HFFc6 (cell line): ENCODE measurements at regions not wholly inside any gene's neighbourhood (a gene's known extent, or its start where the extent isn't known, plus 50 kb on each side); places are given as distances from the start of the nearest gene placed in this dataset.
"Not testable (repeated sequence)": the region's sequence is repeated elsewhere in the genome, so short reads cannot be mapped to it uniquely, and the experiment has no call there.

Source experiments
- DNase-seq: peaks from one replicate; pipeline ENCODE4 v3.0.0-alpha.2; 2018
- H3K27ac Mint-ChIP-seq: 2 replicates; pipeline ENCODE4 v1.8.0; 2020; ENCODE audit warnings: mild to moderate bottlenecking, mixed read lengths
- H3K27me3 Mint-ChIP-seq: 2 replicates; pipeline ENCODE4 v1.8.0; 2021; ENCODE audit warnings: mild to moderate bottlenecking, moderate library complexity, mixed read lengths; ENCODE audit not compliant: insufficient read depth
- H3K36me3 Mint-ChIP-seq: 2 replicates; pipeline ENCODE4 v1.8.0; 2021; ENCODE audit warnings: low read depth, mixed read lengths
- H3K4me1 Mint-ChIP-seq: 2 replicates; pipeline ENCODE4 v1.8.0; 2020; ENCODE audit warnings: low read depth, mixed read lengths
- H3K4me3 Mint-ChIP-seq: 2 replicates; pipeline ENCODE4 v1.8.0; 2020; ENCODE audit warnings: mild to moderate bottlenecking, moderate library complexity, mixed read lengths
- H3K9me3 Mint-ChIP-seq: 2 replicates; pipeline ENCODE4 v1.8.0; 2020; ENCODE audit warnings: mild to moderate bottlenecking, mixed read lengths
- TF ChIP-seq, protein P1 (sequence below): fragments of 200-600 bp; sonication (generic); IDR thresholded peaks from 2 replicates; pipeline ENCODE4 v1.5.0; 2021; ENCODE audit warnings: antibody characterized with exemption, mild to moderate bottlenecking

DNA sequence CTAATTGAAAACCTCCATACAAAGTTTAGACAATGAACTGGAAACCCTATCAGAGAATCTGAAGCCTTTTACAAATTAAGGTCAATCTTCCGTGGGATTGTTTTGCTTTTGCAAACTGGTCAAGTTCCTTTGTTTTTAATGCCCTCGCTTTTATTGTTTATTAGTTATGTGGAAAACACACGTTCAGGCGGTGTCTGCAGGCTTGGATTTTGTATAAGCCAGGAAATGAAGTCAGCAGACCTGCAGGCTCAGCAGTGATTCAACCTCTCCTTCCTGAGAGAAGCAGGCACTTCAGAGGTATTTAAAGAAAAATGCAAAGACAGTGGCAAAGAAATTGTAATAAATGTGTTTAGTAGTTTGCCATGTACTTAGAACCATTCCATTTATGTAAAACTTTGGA lies 103.4 kb upstream of the PDE10A start:
- Mint-ChIP-seq H3K4me3 (no peak overlapping the region), H3K4me1 (no peaks in the 10 kb centered on the region), H3K9me3 (peaks cover 66% of the 10 kb centered on the region), H3K36me3 (no peaks in the 10 kb centered on the region), H3K27me3 (no peaks in the 10 kb centered on the region; the same call in 1 of the 2 replicates), H3K27ac (no peak overlapping the region)
- no peak for DNase-seq
- TF ChIP-seq, protein P1, sequence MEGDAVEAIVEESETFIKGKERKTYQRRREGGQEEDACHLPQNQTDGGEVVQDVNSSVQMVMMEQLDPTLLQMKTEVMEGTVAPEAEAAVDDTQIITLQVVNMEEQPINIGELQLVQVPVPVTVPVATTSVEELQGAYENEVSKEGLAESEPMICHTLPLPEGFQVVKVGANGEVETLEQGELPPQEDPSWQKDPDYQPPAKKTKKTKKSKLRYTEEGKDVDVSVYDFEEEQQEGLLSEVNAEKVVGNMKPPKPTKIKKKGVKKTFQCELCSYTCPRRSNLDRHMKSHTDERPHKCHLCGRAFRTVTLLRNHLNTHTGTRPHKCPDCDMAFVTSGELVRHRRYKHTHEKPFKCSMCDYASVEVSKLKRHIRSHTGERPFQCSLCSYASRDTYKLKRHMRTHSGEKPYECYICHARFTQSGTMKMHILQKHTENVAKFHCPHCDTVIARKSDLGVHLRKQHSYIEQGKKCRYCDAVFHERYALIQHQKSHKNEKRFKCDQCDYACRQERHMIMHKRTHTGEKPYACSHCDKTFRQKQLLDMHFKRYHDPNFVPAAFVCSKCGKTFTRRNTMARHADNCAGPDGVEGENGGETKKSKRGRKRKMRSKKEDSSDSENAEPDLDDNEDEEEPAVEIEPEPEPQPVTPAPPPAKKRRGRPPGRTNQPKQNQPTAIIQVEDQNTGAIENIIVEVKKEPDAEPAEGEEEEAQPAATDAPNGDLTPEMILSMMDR: no peak

DNA sequence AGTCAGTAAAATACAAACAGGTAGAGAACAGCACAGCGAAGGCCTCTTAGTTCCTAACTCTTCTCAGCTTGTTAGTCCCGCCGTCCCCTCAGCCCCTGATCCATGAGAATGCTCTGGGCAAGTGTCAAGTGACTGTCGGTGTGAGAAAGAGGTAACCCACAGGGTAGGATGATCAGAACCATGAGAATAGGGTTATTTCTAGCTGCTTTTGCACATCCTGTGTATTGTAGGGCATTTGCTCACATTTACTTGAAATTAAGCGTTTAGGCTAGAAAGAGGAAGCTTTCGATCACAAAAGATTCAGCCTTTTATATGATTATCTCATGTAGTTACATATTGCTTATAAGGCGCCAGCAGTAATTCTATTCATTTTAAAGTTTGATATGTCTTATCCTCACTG lies 103.0 kb upstream of the PDE10A start:
- no peaks in the 10 kb centered on the region for H3K4me1 Mint-ChIP-seq
- no peak overlapping the region for H3K4me3 Mint-ChIP-seq
- TF ChIP-seq, protein P1: no peak
- no peak overlapping the region for H3K27ac Mint-ChIP-seq
- peaks cover 66% of the 10 kb centered on the region for H3K9me3 Mint-ChIP-seq
- no peaks in the 10 kb centered on the region; the same call in 1 of the 2 replicates for H3K27me3 Mint-ChIP-seq
- H3K36me3 Mint-ChIP-seq: no peaks in the 10 kb centered on the region
- no peak for DNase-seq

DNA sequence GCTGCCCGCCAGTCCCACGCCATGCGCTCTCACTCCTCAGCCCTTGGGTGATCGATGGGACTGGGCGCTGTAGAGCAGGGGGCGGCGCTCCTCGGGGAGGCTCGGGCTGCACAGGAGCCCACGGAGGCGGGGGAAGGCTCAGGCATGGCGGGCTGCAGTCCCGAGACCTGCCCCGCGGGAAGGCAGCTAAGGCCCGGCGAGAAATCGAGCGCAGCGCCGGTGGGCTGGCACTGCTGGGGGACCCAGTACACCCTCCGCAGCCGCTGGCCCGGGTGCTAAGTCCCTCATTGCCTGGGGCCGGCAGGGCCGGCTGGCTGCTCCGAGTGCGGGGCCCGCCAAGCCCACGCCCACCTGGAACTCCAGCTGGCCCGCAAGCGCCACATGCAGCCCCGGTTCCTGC lies 102.2 kb upstream of the PDE10A start:
- H3K27ac Mint-ChIP-seq, H3K4me1 Mint-ChIP-seq, H3K27me3 Mint-ChIP-seq, H3K4me3 Mint-ChIP-seq, DNase-seq, H3K36me3 Mint-ChIP-seq: not testable (repeated sequence)
- H3K9me3 Mint-ChIP-seq: peaks cover 62% of the 10 kb centered on the region

GRCh38 chr6:165762876-165763275 lies 99.8 kb upstream of the PDE10A start:
- Mint-ChIP-seq H3K4me3 (no peak overlapping the region), H3K36me3 (no peaks in the 10 kb centered on the region), H3K27me3 (no peaks in the 10 kb centered on the region; the same call in 1 of the 2 replicates), H3K27ac (no peak overlapping the region), H3K9me3 (peaks cover 52% of the 10 kb centered on the region), H3K4me1 (no peaks in the 10 kb centered on the region)
- DNase-seq: no peak
- TF ChIP-seq, protein P1: no peak

DNA sequence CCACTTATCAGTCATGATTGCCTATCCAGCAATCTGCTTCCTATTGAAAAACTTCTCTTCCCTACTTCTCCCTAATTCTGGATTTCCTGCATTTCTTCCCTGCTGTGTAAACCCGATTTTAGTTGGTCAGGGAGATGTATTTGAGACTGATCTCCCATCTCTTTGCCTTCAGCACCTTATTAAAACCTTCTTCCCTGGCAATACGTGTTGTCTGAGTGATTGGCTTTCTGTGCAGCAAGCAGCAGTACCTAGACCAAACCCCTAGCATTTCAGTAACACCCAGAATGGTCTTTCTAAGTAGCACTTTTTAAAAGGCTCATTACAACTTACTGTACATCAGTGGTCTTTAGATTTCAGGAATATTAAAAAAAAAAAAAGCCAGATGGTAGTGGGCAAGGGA lies 99.1 kb upstream of the PDE10A start:
- DNase-seq: no peak
- Mint-ChIP-seq H3K27ac (no peak overlapping the region), H3K9me3 (peaks cover 47% of the 10 kb centered on the region), H3K36me3 (no peaks in the 10 kb centered on the region), H3K27me3 (no peaks in the 10 kb centered on the region; the same call in 1 of the 2 replicates), H3K4me3 (no peak overlapping the region), H3K4me1 (no peaks in the 10 kb centered on the region)
- TF ChIP-seq, protein P1: no peak

GRCh38 chr6:165760803-165761185 lies 97.8 kb upstream of the PDE10A start:
- no peak overlapping the region for H3K4me3 Mint-ChIP-seq
- DNase-seq: no peak
- no peak overlapping the region for H3K27ac Mint-ChIP-seq
- H3K27me3 Mint-ChIP-seq: no peaks in the 10 kb centered on the region; the same call in 1 of the 2 replicates
- no peaks in the 10 kb centered on the region for H3K36me3 Mint-ChIP-seq
- peaks cover 41% of the 10 kb centered on the region for H3K9me3 Mint-ChIP-seq
- no peaks in the 10 kb centered on the region for H3K4me1 Mint-ChIP-seq
- TF ChIP-seq, protein P1: no peak
